HEK293T (cell line): ENCODE measurements at regions not wholly inside any gene's neighbourhood (a gene's known extent, or its start where the extent isn't known, plus 50 kb on each side); places are given as distances from the start of the nearest gene placed in this dataset.

Source experiments
- ARNT ChIP-seq: fragments of 450-650 bp; IDR thresholded peaks from 2 replicates; pipeline ENCODE4 v1.6.1; 2017; ENCODE audit warnings: mild to moderate bottlenecking
- BHLHE40 ChIP-seq: fragments of 450-650 bp; IDR thresholded peaks from 2 replicates; pipeline ENCODE4 v1.6.1; 2016; ENCODE audit warnings: mild to moderate bottlenecking, moderate library complexity, borderline replicate concordance
- CTBP1 ChIP-seq: fragments of 450-650 bp; IDR thresholded peaks from 2 replicates; pipeline ENCODE4 v1.6.1; 2016; ENCODE audit warnings: borderline replicate concordance
- ELF4 ChIP-seq: fragments of 450-650 bp; IDR thresholded peaks from 2 replicates; pipeline ENCODE4 v1.6.1; 2017; ENCODE audit warnings: antibody characterized with exemption
- FOXA1 ChIP-seq: fragments of 450-650 bp; IDR thresholded peaks from 2 replicates; pipeline ENCODE4 v1.6.1; 2016; ENCODE audit warnings: mild to moderate bottlenecking
- FOXM1 ChIP-seq: fragments of 450-650 bp; IDR thresholded peaks from 2 replicates; pipeline ENCODE4 v1.6.1; 2017; ENCODE audit warnings: mild to moderate bottlenecking, borderline replicate concordance
- HDGF ChIP-seq: fragments of 450-650 bp; IDR thresholded peaks from 2 replicates; pipeline ENCODE4 v1.6.1; 2017; ENCODE audit warnings: antibody characterized with exemption, borderline replicate concordance
- L3MBTL2 ChIP-seq: fragments of 450-650 bp; conservative IDR thresholded peaks from 2 replicates; pipeline ENCODE4 v1.6.1; 2016; ENCODE audit warnings: mild to moderate bottlenecking
- LEF1 ChIP-seq: fragments of 450-650 bp; IDR thresholded peaks from 2 replicates; pipeline ENCODE4 v1.6.1; 2017; ENCODE audit warnings: mild to moderate bottlenecking, borderline replicate concordance
- NFRKB ChIP-seq: fragments of 450-650 bp; IDR thresholded peaks from 2 replicates; pipeline ENCODE4 v1.6.1; 2016; ENCODE audit warnings: mild to moderate bottlenecking, moderate library complexity
- SP1 ChIP-seq: fragments of 450-650 bp; IDR thresholded peaks from 2 replicates; pipeline ENCODE4 v1.6.1; 2017
- TARDBP ChIP-seq: fragments of 450-650 bp; IDR thresholded peaks from 2 replicates; pipeline ENCODE4 v1.6.1; 2016

DNA sequence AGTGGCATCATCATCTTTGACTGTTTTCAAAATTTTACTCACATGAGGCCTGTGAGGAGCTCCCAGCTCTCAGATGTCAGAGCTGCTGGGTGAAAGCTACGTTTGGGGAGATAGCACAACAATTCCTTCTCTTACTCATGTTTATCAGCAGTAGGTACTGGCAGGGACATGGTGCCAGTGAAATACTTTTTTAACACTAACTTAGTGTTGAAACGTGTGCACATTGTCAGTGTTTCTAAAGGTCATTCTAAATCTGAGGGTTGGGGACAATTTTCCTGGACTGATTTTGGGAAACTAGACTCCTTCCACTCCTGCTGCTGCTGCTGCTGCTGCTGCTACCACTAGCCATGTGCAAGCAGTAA lies 487.4 kb downstream of the PDCD6IP start:
- no peak for TF ChIP-seq FOXM1
- TF ChIP-seq CTBP1, result no peak
- no peak for TF ChIP-seq SP1
- no peak for TF ChIP-seq TARDBP
- no peak for TF ChIP-seq LEF1
- TF ChIP-seq NFRKB, result no peak
- TF ChIP-seq BHLHE40, result no peak
- TF ChIP-seq ELF4, result no peak
- TF ChIP-seq ARNT, result no peak
- TF ChIP-seq L3MBTL2, result no peak
- TF ChIP-seq FOXA1, result no peak
- TF ChIP-seq HDGF, result no peak
